ENCODE measurements at regions not wholly inside any gene's neighbourhood (a gene's known extent, or its start where the extent isn't known, plus 50 kb on each side); places are given as distances from the start of the nearest gene placed in this dataset.
A peak's percentile ranks its signal among the peaks of the same experiment; 100 is the strongest.

GRCh38 chr12:18168016-18168415, 78.0 kb upstream of the RERGL start:
- Mint-ChIP-seq H3K4me3 (no peak overlapping the region), H3K4me1 (no peaks in the 10 kb centered on the region), H3K36me3 (ENCODE audit: low read depth) (no peaks in the 10 kb centered on the region), H3K27ac (ENCODE audit: unreplicated experiment) (no peak overlapping the region), H3K27me3 (ENCODE audit: low read depth) (no peaks in the 10 kb centered on the region), H3K9me3 (peaks cover 7% of the 10 kb centered on the region)
- no peak for DNase-seq (ENCODE audit: low read depth, low spot score)
- no peak for TF ChIP-seq CTCF (conservative IDR thresholded peaks at IDR 0.05)

- H3K4me1 Mint-ChIP-seq = no peaks in the 10 kb centered on the region
- TF ChIP-seq CTCF (conservative IDR thresholded peaks at IDR 0.05) = no peak
- no peaks in the 10 kb centered on the region for H3K36me3 Mint-ChIP-seq (ENCODE audit: low read depth)
- no peak for DNase-seq (ENCODE audit: low read depth, low spot score)
- H3K27ac Mint-ChIP-seq (ENCODE audit: unreplicated experiment) = no peak overlapping the region
- H3K27me3 Mint-ChIP-seq (ENCODE audit: low read depth) = no peaks in the 10 kb centered on the region
- peaks cover 3% of the 10 kb centered on the region for H3K9me3 Mint-ChIP-seq
- H3K4me3 Mint-ChIP-seq = no peak overlapping the region
Measured at GRCh38 chr12:18165889-18166288, 75.9 kb upstream of the RERGL start.

- TF ChIP-seq CTCF (conservative IDR thresholded peaks at IDR 0.05) = no peak
- no peaks in the 10 kb centered on the region for H3K27me3 Mint-ChIP-seq (ENCODE audit: low read depth)
- peaks cover 3% of the 10 kb centered on the region for H3K9me3 Mint-ChIP-seq
- no peaks in the 10 kb centered on the region for H3K4me1 Mint-ChIP-seq
- DNase-seq (ENCODE audit: low read depth, low spot score) = no peak
- H3K27ac Mint-ChIP-seq (ENCODE audit: unreplicated experiment) = no peak overlapping the region
- no peak overlapping the region for H3K4me3 Mint-ChIP-seq
- no peaks in the 10 kb centered on the region for H3K36me3 Mint-ChIP-seq (ENCODE audit: low read depth)
Measured at GRCh38 chr12:18165422-18165871, 75.5 kb upstream of the RERGL start.

GRCh38 chr12:18160901-18161300, 70.9 kb upstream of the RERGL start:
- TF ChIP-seq CTCF (conservative IDR thresholded peaks at IDR 0.05) = no peak
- no peak overlapping the region for H3K4me3 Mint-ChIP-seq
- DNase-seq (ENCODE audit: low read depth, low spot score) = no peak
- no peak overlapping the region for H3K27ac Mint-ChIP-seq (ENCODE audit: unreplicated experiment)
- no peaks in the 10 kb centered on the region for H3K4me1 Mint-ChIP-seq
- H3K36me3 Mint-ChIP-seq (ENCODE audit: low read depth) = peaks cover 3% of the 10 kb centered on the region
- H3K27me3 Mint-ChIP-seq (ENCODE audit: low read depth) = no peaks in the 10 kb centered on the region
- peaks cover 18% of the 10 kb centered on the region for H3K9me3 Mint-ChIP-seq

GRCh38 chr12:18158774-18159557, 69.0 kb upstream of the RERGL start:
- no peak overlapping the region for H3K4me3 Mint-ChIP-seq
- peak; percentile 39 for DNase-seq (ENCODE audit: low read depth, low spot score)
- peaks cover 3% of the 10 kb centered on the region for H3K36me3 Mint-ChIP-seq (ENCODE audit: low read depth)
- no peaks in the 10 kb centered on the region for H3K4me1 Mint-ChIP-seq
- H3K9me3 Mint-ChIP-seq = peaks cover 21% of the 10 kb centered on the region
- no peaks in the 10 kb centered on the region for H3K27me3 Mint-ChIP-seq (ENCODE audit: low read depth)
- H3K27ac Mint-ChIP-seq (ENCODE audit: unreplicated experiment) = no peak overlapping the region
- TF ChIP-seq CTCF (conservative IDR thresholded peaks at IDR 0.05) = peak; percentile 86

Measured in neural crest cell (in vitro differentiated cells).